ENCODE measurements at regions not wholly inside any gene's neighbourhood (a gene's known extent, or its start where the extent isn't known, plus 50 kb on each side); places are given as distances from the start of the nearest gene placed in this dataset.

DNA sequence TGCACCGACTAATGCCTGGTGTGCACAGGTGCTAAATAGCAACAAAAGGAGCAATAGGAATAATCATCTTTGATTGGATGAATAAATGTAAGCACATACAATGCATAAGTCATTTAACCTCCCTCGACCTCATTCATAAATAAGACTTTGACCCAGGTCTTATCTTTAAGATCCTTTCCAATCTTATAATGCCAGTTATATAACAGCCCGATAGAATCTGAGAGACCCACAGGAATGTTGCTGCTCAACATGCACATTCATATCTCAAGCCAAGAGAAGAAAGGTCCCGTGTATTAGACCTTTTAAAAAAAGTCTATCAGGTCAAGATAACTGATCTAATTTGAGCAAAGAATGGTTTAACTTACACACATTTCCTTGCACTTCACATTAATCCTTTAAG lies 146.8 kb upstream of the SOX9 start:
- peaks cover 0 to 2% (median 0%) of the 10 kb centered on the region in 4 donors for H3K27me3 ChIP-seq (ENCODE audit: control insufficient read depth in 4 of 4, insufficient read depth in 4 of 4, low read length in 3 of 4)
- H3K27ac ChIP-seq (ENCODE audit: low read depth in 1 of 2, low read length in 2 of 2), result no peak overlapping the region
- H3K36me3 ChIP-seq (ENCODE audit: control insufficient read depth in 4 of 4, insufficient read depth in 3 of 4, low read depth in 1 of 4, low read length in 3 of 4), result no peaks in the 10 kb centered on the region
- no peaks in the 10 kb centered on the region for H3K9me3 ChIP-seq (ENCODE audit: control insufficient read depth in 4 of 4, low read length in 3 of 4)
- WGBS, result 82% methylated on average over 4 of the region's 4 CpGs
- no peaks in the 10 kb centered on the region for H3K4me1 ChIP-seq (ENCODE audit: control insufficient read depth in 4 of 4, insufficient read depth in 4 of 4, low read length in 3 of 4)
- H3K9ac ChIP-seq (ENCODE audit: low read depth in 1 of 2, low read length in 2 of 2), result no peak overlapping the region
- H3K4me3 ChIP-seq (ENCODE audit: low read depth in 1 of 3, low read length in 3 of 3), result no peak overlapping the region
- no peak for TF ChIP-seq YY1 (IDR thresholded peaks at IDR 0.05)
- no peak for TF ChIP-seq FOXA1 (IDR thresholded peaks at IDR 0.05)
- no peak for TF ChIP-seq RXRA (IDR thresholded peaks at IDR 0.05)
- TF ChIP-seq, protein P1, sequence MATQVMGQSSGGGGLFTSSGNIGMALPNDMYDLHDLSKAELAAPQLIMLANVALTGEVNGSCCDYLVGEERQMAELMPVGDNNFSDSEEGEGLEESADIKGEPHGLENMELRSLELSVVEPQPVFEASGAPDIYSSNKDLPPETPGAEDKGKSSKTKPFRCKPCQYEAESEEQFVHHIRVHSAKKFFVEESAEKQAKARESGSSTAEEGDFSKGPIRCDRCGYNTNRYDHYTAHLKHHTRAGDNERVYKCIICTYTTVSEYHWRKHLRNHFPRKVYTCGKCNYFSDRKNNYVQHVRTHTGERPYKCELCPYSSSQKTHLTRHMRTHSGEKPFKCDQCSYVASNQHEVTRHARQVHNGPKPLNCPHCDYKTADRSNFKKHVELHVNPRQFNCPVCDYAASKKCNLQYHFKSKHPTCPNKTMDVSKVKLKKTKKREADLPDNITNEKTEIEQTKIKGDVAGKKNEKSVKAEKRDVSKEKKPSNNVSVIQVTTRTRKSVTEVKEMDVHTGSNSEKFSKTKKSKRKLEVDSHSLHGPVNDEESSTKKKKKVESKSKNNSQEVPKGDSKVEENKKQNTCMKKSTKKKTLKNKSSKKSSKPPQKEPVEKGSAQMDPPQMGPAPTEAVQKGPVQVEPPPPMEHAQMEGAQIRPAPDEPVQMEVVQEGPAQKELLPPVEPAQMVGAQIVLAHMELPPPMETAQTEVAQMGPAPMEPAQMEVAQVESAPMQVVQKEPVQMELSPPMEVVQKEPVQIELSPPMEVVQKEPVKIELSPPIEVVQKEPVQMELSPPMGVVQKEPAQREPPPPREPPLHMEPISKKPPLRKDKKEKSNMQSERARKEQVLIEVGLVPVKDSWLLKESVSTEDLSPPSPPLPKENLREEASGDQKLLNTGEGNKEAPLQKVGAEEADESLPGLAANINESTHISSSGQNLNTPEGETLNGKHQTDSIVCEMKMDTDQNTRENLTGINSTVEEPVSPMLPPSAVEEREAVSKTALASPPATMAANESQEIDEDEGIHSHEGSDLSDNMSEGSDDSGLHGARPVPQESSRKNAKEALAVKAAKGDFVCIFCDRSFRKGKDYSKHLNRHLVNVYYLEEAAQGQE (IDR thresholded peaks at IDR 0.05), result no peak
- TF ChIP-seq NR2F2 (IDR thresholded peaks at IDR 0.05), result no peak
- no peak for TF ChIP-seq RAD21 (IDR thresholded peaks at IDR 0.05)
- no peak for TF ChIP-seq SP1 (IDR thresholded peaks at IDR 0.05)
- TF ChIP-seq, protein P2, sequence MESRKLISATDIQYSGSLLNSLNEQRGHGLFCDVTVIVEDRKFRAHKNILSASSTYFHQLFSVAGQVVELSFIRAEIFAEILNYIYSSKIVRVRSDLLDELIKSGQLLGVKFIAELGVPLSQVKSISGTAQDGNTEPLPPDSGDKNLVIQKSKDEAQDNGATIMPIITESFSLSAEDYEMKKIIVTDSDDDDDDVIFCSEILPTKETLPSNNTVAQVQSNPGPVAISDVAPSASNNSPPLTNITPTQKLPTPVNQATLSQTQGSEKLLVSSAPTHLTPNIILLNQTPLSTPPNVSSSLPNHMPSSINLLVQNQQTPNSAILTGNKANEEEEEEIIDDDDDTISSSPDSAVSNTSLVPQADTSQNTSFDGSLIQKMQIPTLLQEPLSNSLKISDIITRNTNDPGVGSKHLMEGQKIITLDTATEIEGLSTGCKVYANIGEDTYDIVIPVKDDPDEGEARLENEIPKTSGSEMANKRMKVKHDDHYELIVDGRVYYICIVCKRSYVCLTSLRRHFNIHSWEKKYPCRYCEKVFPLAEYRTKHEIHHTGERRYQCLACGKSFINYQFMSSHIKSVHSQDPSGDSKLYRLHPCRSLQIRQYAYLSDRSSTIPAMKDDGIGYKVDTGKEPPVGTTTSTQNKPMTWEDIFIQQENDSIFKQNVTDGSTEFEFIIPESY (IDR thresholded peaks at IDR 0.05), result no peak
- TF ChIP-seq HNF4G (IDR thresholded peaks at IDR 0.05), result no peak
- TF ChIP-seq CTCF (IDR thresholded peaks at IDR 0.05; ENCODE audit: low read depth, low read length, missing input control), result no peak
- no peak for TF ChIP-seq GABPA (IDR thresholded peaks at IDR 0.05 in 1 of 2, conservative IDR thresholded peaks at IDR 0.05 in 1 of 2)
- TF ChIP-seq EGR1 (IDR thresholded peaks at IDR 0.05; ENCODE audit: low read depth in 2 of 2), result no peak
- TF ChIP-seq TAF1 (conservative IDR thresholded peaks at IDR 0.05), result no peak
- no peak for TF ChIP-seq JUND (IDR thresholded peaks at IDR 0.05)
- TF ChIP-seq MAX (IDR thresholded peaks at IDR 0.05), result no peak
- TF ChIP-seq, protein P3, sequence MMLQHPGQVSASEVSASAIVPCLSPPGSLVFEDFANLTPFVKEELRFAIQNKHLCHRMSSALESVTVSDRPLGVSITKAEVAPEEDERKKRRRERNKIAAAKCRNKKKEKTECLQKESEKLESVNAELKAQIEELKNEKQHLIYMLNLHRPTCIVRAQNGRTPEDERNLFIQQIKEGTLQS (IDR thresholded peaks at IDR 0.05), result no peak
- no peak for TF ChIP-seq HNF4A (conservative IDR thresholded peaks at IDR 0.05)
- TF ChIP-seq FOXA2 (IDR thresholded peaks at IDR 0.05), result no peak
- DNase-seq (ENCODE audit: low spot score), result no peak

All from liver (tissue), 8 donors.